Thyroid gland (tissue), 4 donors: ENCODE measurements at regions not wholly inside any gene's neighbourhood (a gene's known extent, or its start where the extent isn't known, plus 50 kb on each side); places are given as distances from the start of the nearest gene placed in this dataset.

Experiments used
- DNase-seq, 2 donors: peaks; one replicate each; pipeline ENCODE4 v3.0.0-alpha.2; 2019
- H3K27ac ChIP-seq, 3 donors: fragments of 200-600 bp; sonication (generic); 1 replicate in 2 of 3; 2 replicates in 1 of 3; pipeline ENCODE4 v1.5.1; 2016 to 2019; ENCODE audit warnings: mild to moderate bottlenecking in 1 of 3, moderate library complexity in 1 of 3
- H3K27me3 ChIP-seq: fragments of 200-600 bp; sonication (generic); one replicate; pipeline ENCODE4 v1.5.1; 2019
- H3K36me3 ChIP-seq, 2 donors: fragments of 200-600 bp; sonication (generic); one replicate each; pipeline ENCODE4 v1.5.1; 2016 to 2019
- H3K4me1 ChIP-seq, 2 donors: fragments of 200-600 bp; sonication (generic); one replicate each; pipeline ENCODE4 v1.5.1; 2017 to 2019
- H3K4me3 ChIP-seq, 3 donors: fragments of 200-600 bp; sonication (generic); replicated peaks in 1 of 3; 1 replicate in 2 of 3; 2 replicates in 1 of 3; pipeline ENCODE4 v1.5.1; 2016; ENCODE audit warnings: mild to moderate bottlenecking in 1 of 3
- H3K9me3 ChIP-seq: fragments of 200-600 bp; sonication (generic); one replicate; pipeline ENCODE4 v1.5.1; 2017
- CTCF ChIP-seq, 6 experiments: fragments of 200-600 bp in 3 of 6; fragments of 450-650 bp in 3 of 6; sonication (generic) in 3 of 6; IDR thresholded peaks; one replicate each; pipeline ENCODE4 v1.5.1; 2016 to 2019; ENCODE audit warnings: antibody characterized with exemption in 6 of 6, mild to moderate bottlenecking in 2 of 6, inconsistent platforms in 1 of 6, moderate library complexity in 1 of 6
- POLR2A ChIP-seq, 2 donors: fragments of 450-650 bp; IDR thresholded peaks; one replicate each; pipeline ENCODE4 v1.6.1; 2017; ENCODE audit warnings: antibody characterized with exemption in 2 of 2, mild to moderate bottlenecking in 2 of 2, moderate library complexity in 1 of 2
- WGBS, 2 donors: methylation state at CpG; one replicate each; pipeline ENCODE4 v1.1.5; 2017; 5-methylcytosine and 5-hydroxymethylcytosine counted together
- intact Hi-C: fragments of 100-400 bp; cut with DNase I; formaldehyde crosslinking; loops from one replicate; pipeline ENCODE4 v1.15.1; 2023

GRCh38 chr7:41197769-41198168 lies 505.1 kb downstream of the INHBA start:
- H3K27me3 ChIP-seq, result no peaks in the 10 kb centered on the region
- TF ChIP-seq POLR2A (IDR thresholded peaks at IDR 0.05), result no peak
- no peak for TF ChIP-seq CTCF (IDR thresholded peaks at IDR 0.05)

GRCh38 chr7:41193738-41194282 lies 509.1 kb downstream of the INHBA start:
- Histone ChIP-seq H3K27me3 (no peaks in the 10 kb centered on the region), H3K4me3 (no peak overlapping the region), H3K4me1 (no peaks in the 10 kb centered on the region), H3K36me3 (no peaks in the 10 kb centered on the region), H3K9me3 (no peaks in the 10 kb centered on the region), H3K27ac (no peak overlapping the region)
- no peak for DNase-seq
- intact Hi-C loops, result no loop called here
- 91 to 95% methylated on average over 6 of the region's 6 CpGs for WGBS, 2 donors
- TF ChIP-seq CTCF (IDR thresholded peaks at IDR 0.05) (no peak), POLR2A (IDR thresholded peaks at IDR 0.05) (no peak)

More at GRCh38 chr7:41197769-41198168, 505.1 kb downstream of the INHBA start:
- 87 to 88% methylated on average over 2 of the region's 2 CpGs for WGBS, 2 donors
- H3K27ac ChIP-seq, result no peak overlapping the region
- no peak for DNase-seq
- intact Hi-C loops, result no loop called here
- H3K36me3 ChIP-seq, result no peaks in the 10 kb centered on the region
- H3K4me3 ChIP-seq, result no peak overlapping the region
- H3K9me3 ChIP-seq, result no peaks in the 10 kb centered on the region
- no peaks in the 10 kb centered on the region for H3K4me1 ChIP-seq

GRCh38 chr7:41190581-41190980 lies 512.3 kb downstream of the INHBA start:
- H3K9me3 ChIP-seq, result no peaks in the 10 kb centered on the region
- TF ChIP-seq CTCF (IDR thresholded peaks at IDR 0.05), result no peak
- TF ChIP-seq POLR2A (IDR thresholded peaks at IDR 0.05), result no peak
- intact Hi-C loops, result no loop called here
- H3K4me3 ChIP-seq, result no peak overlapping the region
- no peaks in the 10 kb centered on the region for H3K36me3 ChIP-seq
- no peaks in the 10 kb centered on the region for H3K4me1 ChIP-seq
- WGBS, 2 donors, result 50 to 70% methylated on average over 2 of the region's 2 CpGs
- no peaks in the 10 kb centered on the region for H3K27me3 ChIP-seq
- no peak overlapping the region for H3K27ac ChIP-seq
- no peak for DNase-seq

- Histone ChIP-seq H3K27me3 (no peaks in the 10 kb centered on the region), H3K4me1 (no peaks in the 10 kb centered on the region), H3K27ac (no peak overlapping the region), H3K9me3 (no peaks in the 10 kb centered on the region), H3K36me3 (no peaks in the 10 kb centered on the region), H3K4me3 (no peak overlapping the region)
- intact Hi-C loops, result no loop called here
- TF ChIP-seq CTCF (IDR thresholded peaks at IDR 0.05) (no peak), POLR2A (IDR thresholded peaks at IDR 0.05) (no peak)
- 77 to 81% methylated on average over 2 of the region's 2 CpGs for whole genome bisulfite sequencing, 2 donors
- DNase-seq, result no peak
These were observed 513.0 kb downstream of the INHBA start for GRCh38 chr7:41189866-41190265.

- intact Hi-C loops, result no loop called here
- WGBS, 2 donors, result 70% methylated on average over 8 of the region's 8 CpGs
- no peak for DNase-seq
- no peaks in the 10 kb centered on the region for H3K9me3 ChIP-seq
- peaks cover 0 to 4% of the 10 kb centered on the region in 2 donors for H3K4me1 ChIP-seq
- H3K4me3 ChIP-seq, result no peak overlapping the region
- no peaks in the 10 kb centered on the region for H3K27me3 ChIP-seq
- no peak overlapping the region for H3K27ac ChIP-seq
- TF ChIP-seq CTCF (IDR thresholded peaks at IDR 0.05) (no peak), POLR2A (IDR thresholded peaks at IDR 0.05) (no peak)
- no peaks in the 10 kb centered on the region for H3K36me3 ChIP-seq
These were observed 514.4 kb downstream of the INHBA start for GRCh38 chr7:41188163-41189130.
